ENCODE measurements at regions not wholly inside any gene's neighbourhood (a gene's known extent, or its start where the extent isn't known, plus 50 kb on each side); places are given as distances from the start of the nearest gene placed in this dataset.

DNA sequence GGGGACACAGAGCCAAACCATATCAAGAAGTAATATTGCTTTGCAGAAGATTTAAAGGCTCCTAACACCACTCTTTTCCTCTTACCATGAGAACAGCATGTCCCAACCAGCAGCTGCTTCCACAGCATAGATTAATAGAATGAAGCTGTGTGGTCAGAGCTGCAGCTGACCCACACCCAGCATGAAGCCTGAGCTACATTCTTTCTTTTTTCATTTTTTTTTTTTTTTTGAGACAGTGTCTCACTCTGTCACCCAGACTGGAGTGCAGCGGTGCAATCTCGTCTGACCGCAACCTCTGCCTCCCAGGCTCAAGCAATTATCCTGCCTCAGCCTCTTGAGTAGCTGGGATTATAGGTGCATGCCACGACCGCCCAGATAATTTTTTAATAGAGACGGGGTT, 289.8 kb downstream of the RAD51AP2 start:
- TF ChIP-seq YY1 (IDR thresholded peaks at IDR 0.05; ENCODE audit: insufficient read depth, insufficient read length) (no peak), SUZ12 (IDR thresholded peaks at IDR 0.05; ENCODE audit: extremely low read depth, insufficient read depth, insufficient read length) (no peak)

All from NT2/D1 (cell line).